ENCODE measurements at regions not wholly inside any gene's neighbourhood (a gene's known extent, or its start where the extent isn't known, plus 50 kb on each side); places are given as distances from the start of the nearest gene placed in this dataset.

GRCh38 chr19:30676990-30677679 lies 305.0 kb downstream of the ZNF536 start:
- TF ChIP-seq CTCF (IDR thresholded peaks at IDR 0.05; ENCODE audit: insufficient read depth, low read length, poor library complexity, severe bottlenecking), result no peak
- no peak for DNase-seq (ENCODE audit: extremely low read depth, insufficient read length)
- Histone ChIP-seq H3K4me3 (replicated peaks; ENCODE audit: low read depth, low read length) (no peak overlapping the region), H3K27me3 (replicated peaks; ENCODE audit: control insufficient read depth, insufficient read depth, low read length) (no peaks in the 10 kb centered on the region), H3K36me3 (ENCODE audit: control insufficient read depth, insufficient read depth, low read length) (no peaks in the 10 kb centered on the region)

GRCh38 chr19:30675086-30675485 lies 302.9 kb downstream of the ZNF536 start:
- H3K4me3 ChIP-seq (replicated peaks; ENCODE audit: low read depth, low read length), result no peak overlapping the region
- H3K36me3 ChIP-seq (ENCODE audit: control insufficient read depth, insufficient read depth, low read length), result no peaks in the 10 kb centered on the region
- H3K27me3 ChIP-seq (replicated peaks; ENCODE audit: control insufficient read depth, insufficient read depth, low read length), result no peaks in the 10 kb centered on the region
- DNase-seq (ENCODE audit: extremely low read depth, insufficient read length), result no peak
- TF ChIP-seq CTCF (IDR thresholded peaks at IDR 0.05; ENCODE audit: insufficient read depth, low read length, poor library complexity, severe bottlenecking), result no peak

DNA sequence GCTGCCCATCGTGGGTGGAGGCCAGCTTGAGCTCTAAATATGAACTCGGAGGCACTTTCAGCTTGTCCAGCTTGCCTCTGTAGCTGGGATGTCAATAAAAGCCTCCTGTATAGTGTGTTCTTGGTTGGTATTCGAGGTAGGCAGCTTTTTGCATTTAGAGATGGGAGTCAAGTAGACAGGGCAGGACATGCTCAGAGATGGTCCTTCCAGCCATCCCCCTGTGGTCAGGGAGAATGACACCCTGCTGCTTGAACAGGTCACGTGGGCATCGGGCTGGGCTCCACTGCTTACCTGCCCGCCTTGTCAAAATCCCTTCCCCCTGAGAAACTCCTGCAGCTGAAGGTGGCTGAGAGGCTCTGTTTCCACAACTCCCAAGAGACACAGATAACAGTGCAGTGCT lies 302.5 kb downstream of the ZNF536 start:
- H3K36me3 ChIP-seq (ENCODE audit: control insufficient read depth, insufficient read depth, low read length), result no peaks in the 10 kb centered on the region
- no peak for DNase-seq (ENCODE audit: extremely low read depth, insufficient read length)
- H3K27me3 ChIP-seq (replicated peaks; ENCODE audit: control insufficient read depth, insufficient read depth, low read length), result no peaks in the 10 kb centered on the region
- H3K4me3 ChIP-seq (replicated peaks; ENCODE audit: low read depth, low read length), result no peak overlapping the region
- TF ChIP-seq CTCF (IDR thresholded peaks at IDR 0.05; ENCODE audit: insufficient read depth, low read length, poor library complexity, severe bottlenecking), result no peak

- H3K4me3 ChIP-seq (replicated peaks; ENCODE audit: low read depth, low read length), result no peak overlapping the region
Measured at GRCh38 chr19:30673336-30673735, 301.2 kb downstream of the ZNF536 start.

GRCh38 chr19:30672926-30673325 lies 300.7 kb downstream of the ZNF536 start:
- H3K36me3 ChIP-seq (ENCODE audit: control insufficient read depth, insufficient read depth, low read length), result no peaks in the 10 kb centered on the region
- H3K4me3 ChIP-seq (replicated peaks; ENCODE audit: low read depth, low read length), result no peak overlapping the region
- no peaks in the 10 kb centered on the region; the same call in 1 of the 2 replicates for H3K27me3 ChIP-seq (replicated peaks; ENCODE audit: control insufficient read depth, insufficient read depth, low read length)
- DNase-seq (ENCODE audit: extremely low read depth, insufficient read length), result no peak
- TF ChIP-seq CTCF (IDR thresholded peaks at IDR 0.05; ENCODE audit: insufficient read depth, low read length, poor library complexity, severe bottlenecking), result no peak

More at GRCh38 chr19:30673336-30673735, 301.2 kb downstream of the ZNF536 start:
- Histone ChIP-seq H3K27me3 (replicated peaks; ENCODE audit: control insufficient read depth, insufficient read depth, low read length) (no peaks in the 10 kb centered on the region; the same call in 1 of the 2 replicates), H3K36me3 (ENCODE audit: control insufficient read depth, insufficient read depth, low read length) (no peaks in the 10 kb centered on the region)
- no peak for DNase-seq (ENCODE audit: extremely low read depth, insufficient read length)
- TF ChIP-seq CTCF (IDR thresholded peaks at IDR 0.05; ENCODE audit: insufficient read depth, low read length, poor library complexity, severe bottlenecking), result no peak
